DOHH2 (cell line): ENCODE measurements at regions not wholly inside any gene's neighbourhood (a gene's known extent, or its start where the extent isn't known, plus 50 kb on each side); places are given as distances from the start of the nearest gene placed in this dataset.

Source experiments
- H3F3A ChIP-seq: fragments of 200-600 bp; sonication (generic), shearing (Covaris generic); 2 replicates; pipeline ENCODE4 v1.6.0; 2016; ENCODE audit warnings: antibody characterized with exemption, mild to moderate bottlenecking; ENCODE audit not compliant: control insufficient read depth, insufficient read depth
- H3K27ac ChIP-seq: fragments of 200-600 bp; sonication (generic); 2 replicates; pipeline ENCODE4 v1.5.1; 2014; ENCODE audit warnings: low read depth, mild to moderate bottlenecking, low read length, moderate library complexity
- H3K27me3 ChIP-seq: fragments of 200-600 bp; sonication (generic); 2 replicates; pipeline ENCODE4 v1.6.1; 2014; ENCODE audit warnings: mild to moderate bottlenecking, low read length, mixed read lengths; ENCODE audit not compliant: control insufficient read depth
- H3K36me3 ChIP-seq: fragments of 200-600 bp; sonication (generic); 2 replicates; pipeline ENCODE4 v1.6.1; 2014; ENCODE audit warnings: mild to moderate bottlenecking, low read length, moderate library complexity, mixed read lengths; ENCODE audit not compliant: control insufficient read depth
- H3K4me1 ChIP-seq: fragments of 200-600 bp; sonication (generic); 2 replicates; pipeline ENCODE4 v1.6.1; 2014; ENCODE audit warnings: mild to moderate bottlenecking, low read length, mixed read lengths; ENCODE audit not compliant: control insufficient read depth
- H3K4me2 ChIP-seq: fragments of 200-600 bp; sonication (generic); 2 replicates; pipeline ENCODE4 v1.6.0; 2014; ENCODE audit warnings: mild to moderate bottlenecking, low read length, moderate library complexity
- H3K4me3 ChIP-seq: fragments of 200-600 bp; sonication (generic); 2 replicates; pipeline ENCODE4 v1.5.1; 2014; ENCODE audit warnings: mild to moderate bottlenecking, low read length, mixed read lengths
- H3K79me2 ChIP-seq: fragments of 200-600 bp; sonication (generic); 2 replicates; pipeline ENCODE4 v1.6.1; 2014; ENCODE audit warnings: mild to moderate bottlenecking, low read length, mixed read lengths; ENCODE audit not compliant: control insufficient read depth
- H3K9me2 ChIP-seq: fragments of 200-600 bp; sonication (generic); replicated peaks from 2 replicates; pipeline ENCODE4 v1.6.1; 2014; ENCODE audit warnings: mild to moderate bottlenecking, low read length, mixed read lengths; ENCODE audit not compliant: control insufficient read depth
- H3K9me3 ChIP-seq: fragments of 200-600 bp; sonication (generic); 2 replicates; pipeline ENCODE4 v1.6.1; 2014; ENCODE audit warnings: antibody characterized with exemption, low read length, mixed read lengths; ENCODE audit not compliant: control insufficient read depth, insufficient read depth
- H4K20me1 ChIP-seq: fragments of 200-600 bp; sonication (generic); 2 replicates; pipeline ENCODE4 v1.6.0; 2014; ENCODE audit warnings: low read depth, mild to moderate bottlenecking, antibody characterized with exemption, low read length, moderate library complexity; ENCODE audit not compliant: control insufficient read depth, insufficient read depth
- EZH2phosphoT487 ChIP-seq: fragments of 200-600 bp; sonication (generic); IDR thresholded peaks from 2 replicates; pipeline ENCODE4 v1.6.1; 2017; ENCODE audit warnings: borderline replicate concordance, mild to moderate bottlenecking, antibody characterized with exemption, low read length, moderate library complexity, mixed read lengths
- TF ChIP-seq, protein P1 (sequence below): fragments of 200-600 bp; sonication (generic); IDR thresholded peaks from one replicate; pipeline ENCODE4 v1.5.1; 2014; ENCODE audit warnings: antibody characterized with exemption, mild to moderate bottlenecking, low read depth, low read length; ENCODE audit not compliant: poor library complexity, severe bottlenecking

DNA sequence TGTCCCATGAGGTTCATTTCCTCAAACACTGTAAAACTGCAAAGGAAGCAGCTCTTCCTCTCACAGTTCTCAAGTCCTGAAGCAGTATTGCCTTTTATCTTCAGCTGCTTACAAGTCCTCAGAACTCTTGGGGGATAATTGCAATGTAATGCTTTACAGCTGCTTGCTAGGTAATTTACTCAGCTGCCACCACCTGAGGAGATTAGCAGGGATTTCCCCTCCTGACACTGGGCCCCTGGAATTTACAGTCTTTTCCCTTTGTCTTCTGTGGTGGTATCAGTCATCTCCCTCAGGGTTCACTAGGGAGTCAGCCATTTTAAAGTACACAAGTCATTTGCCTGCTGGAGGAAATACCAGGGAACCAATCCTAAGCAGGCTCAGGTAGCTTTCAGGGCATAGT lies 754.3 kb upstream of the GRAMD2B start:
- H3K27ac ChIP-seq: no peak overlapping the region
- TF ChIP-seq, protein P1, sequence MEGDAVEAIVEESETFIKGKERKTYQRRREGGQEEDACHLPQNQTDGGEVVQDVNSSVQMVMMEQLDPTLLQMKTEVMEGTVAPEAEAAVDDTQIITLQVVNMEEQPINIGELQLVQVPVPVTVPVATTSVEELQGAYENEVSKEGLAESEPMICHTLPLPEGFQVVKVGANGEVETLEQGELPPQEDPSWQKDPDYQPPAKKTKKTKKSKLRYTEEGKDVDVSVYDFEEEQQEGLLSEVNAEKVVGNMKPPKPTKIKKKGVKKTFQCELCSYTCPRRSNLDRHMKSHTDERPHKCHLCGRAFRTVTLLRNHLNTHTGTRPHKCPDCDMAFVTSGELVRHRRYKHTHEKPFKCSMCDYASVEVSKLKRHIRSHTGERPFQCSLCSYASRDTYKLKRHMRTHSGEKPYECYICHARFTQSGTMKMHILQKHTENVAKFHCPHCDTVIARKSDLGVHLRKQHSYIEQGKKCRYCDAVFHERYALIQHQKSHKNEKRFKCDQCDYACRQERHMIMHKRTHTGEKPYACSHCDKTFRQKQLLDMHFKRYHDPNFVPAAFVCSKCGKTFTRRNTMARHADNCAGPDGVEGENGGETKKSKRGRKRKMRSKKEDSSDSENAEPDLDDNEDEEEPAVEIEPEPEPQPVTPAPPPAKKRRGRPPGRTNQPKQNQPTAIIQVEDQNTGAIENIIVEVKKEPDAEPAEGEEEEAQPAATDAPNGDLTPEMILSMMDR: no peak
- TF ChIP-seq EZH2phosphoT487: no peak

DNA sequence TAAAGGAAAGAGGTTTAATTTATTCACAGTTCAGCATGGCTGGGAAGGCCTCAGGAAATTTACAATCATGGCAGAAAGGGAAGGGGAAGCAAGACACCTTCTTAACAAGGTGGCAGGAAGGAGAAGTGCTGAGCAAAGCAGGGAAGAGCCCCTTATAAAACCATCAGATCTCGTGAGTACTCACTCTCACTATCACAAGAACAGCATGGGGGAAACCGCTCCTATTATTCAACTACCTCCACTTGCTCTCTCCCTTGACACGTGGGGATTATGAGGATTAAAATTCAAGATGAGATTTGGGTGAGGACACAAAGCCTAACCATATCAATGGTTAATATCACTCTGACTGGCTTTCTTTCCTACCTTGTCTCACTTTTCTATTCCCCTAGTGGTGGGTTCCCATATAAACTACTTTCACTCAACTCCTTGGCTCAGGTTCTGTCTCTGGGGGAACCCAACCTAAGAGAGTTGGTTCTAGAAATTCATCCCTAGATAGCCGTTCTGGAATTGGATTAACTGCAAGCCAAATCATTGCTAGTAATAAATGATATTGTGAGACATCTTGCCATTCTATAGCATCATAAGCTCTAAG lies 749.8 kb upstream of the GRAMD2B start:
- H3K9me3 ChIP-seq: no peaks in the 10 kb centered on the region; the same call in 1 of the 2 replicates
- no peaks in the 10 kb centered on the region for H3K27me3 ChIP-seq
- no peak overlapping the region for H3K4me3 ChIP-seq
- H3K4me1 ChIP-seq: no peaks in the 10 kb centered on the region
- no peak overlapping the region for H3K27ac ChIP-seq
- H3K4me2 ChIP-seq: no peak overlapping the region
- H3K79me2 ChIP-seq: no peaks in the 10 kb centered on the region
- no peaks in the 10 kb centered on the region for H3K9me2 ChIP-seq
- H3F3A ChIP-seq: no peaks in the 10 kb centered on the region
- H3K36me3 ChIP-seq: no peaks in the 10 kb centered on the region
- TF ChIP-seq EZH2phosphoT487: no peak
- TF ChIP-seq, protein P1: no peak
- no peaks in the 10 kb centered on the region for H4K20me1 ChIP-seq

More for the DNA sequence above, 754.3 kb upstream of the GRAMD2B start:
- Histone ChIP-seq H3K36me3 (no peaks in the 10 kb centered on the region), H3K4me1 (no peaks in the 10 kb centered on the region), H3K27me3 (no peaks in the 10 kb centered on the region), H3K79me2 (no peaks in the 10 kb centered on the region), H3K4me3 (no peak overlapping the region), H4K20me1 (no peaks in the 10 kb centered on the region), H3F3A (no peaks in the 10 kb centered on the region), H3K9me3 (no peaks in the 10 kb centered on the region), H3K9me2 (no peaks in the 10 kb centered on the region), H3K4me2 (no peak overlapping the region)

DNA sequence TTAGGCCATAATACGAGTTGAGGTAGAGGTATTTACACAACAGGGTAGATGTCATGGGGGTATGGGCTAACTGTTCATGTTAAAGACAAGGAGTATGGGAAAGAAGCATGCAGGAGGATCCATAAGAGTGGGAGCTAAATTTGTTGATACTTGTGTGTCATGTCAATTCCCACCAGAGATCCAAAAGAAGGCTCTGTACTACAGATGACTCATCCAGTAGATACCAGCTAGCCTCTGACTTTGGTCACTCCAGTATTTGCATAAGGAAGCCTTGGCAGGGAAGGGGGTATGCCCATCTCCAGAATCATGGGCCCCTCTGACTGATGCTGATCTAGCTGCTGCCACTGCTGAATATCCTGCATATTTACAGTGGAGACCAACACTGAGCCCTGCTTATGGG lies 743.7 kb upstream of the GRAMD2B start:
- Histone ChIP-seq H3K79me2 (no peaks in the 10 kb centered on the region), H3K36me3 (no peaks in the 10 kb centered on the region), H3K4me3 (no peak overlapping the region), H3K27me3 (no peaks in the 10 kb centered on the region), H3K4me2 (no peak overlapping the region), H3K4me1 (no peaks in the 10 kb centered on the region), H3K9me3 (no peaks in the 10 kb centered on the region; the same call in 1 of the 2 replicates), H3K9me2 (no peaks in the 10 kb centered on the region), H3K27ac (no peak overlapping the region), H3F3A (no peaks in the 10 kb centered on the region), H4K20me1 (no peaks in the 10 kb centered on the region)
- TF ChIP-seq, protein P1: no peak
- no peak for TF ChIP-seq EZH2phosphoT487

DNA sequence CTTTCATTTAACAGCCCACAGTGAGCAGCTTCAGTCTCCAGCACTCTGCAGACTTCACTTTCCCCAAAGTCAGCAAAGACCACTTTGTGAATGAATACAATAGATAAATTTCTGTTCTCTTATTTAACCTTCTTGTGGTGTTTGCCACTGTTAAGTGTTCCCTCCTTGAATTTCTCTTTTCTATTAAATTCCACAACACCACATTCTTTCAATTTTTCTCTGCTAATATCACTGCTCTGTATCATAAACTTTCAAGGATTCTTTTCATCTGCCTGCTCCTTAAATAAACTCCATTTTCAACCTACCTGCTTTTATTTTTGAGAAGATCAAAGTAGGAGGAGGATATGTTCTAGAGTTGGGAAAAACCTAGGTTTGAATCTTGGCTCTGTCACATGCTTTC lies 739.5 kb upstream of the GRAMD2B start:
- no peak overlapping the region for H3K27ac ChIP-seq
- no peaks in the 10 kb centered on the region for H3K9me2 ChIP-seq
- no peak overlapping the region for H3K4me3 ChIP-seq
- no peaks in the 10 kb centered on the region for H4K20me1 ChIP-seq
- H3K4me1 ChIP-seq: no peaks in the 10 kb centered on the region
- H3K79me2 ChIP-seq: no peaks in the 10 kb centered on the region
- no peaks in the 10 kb centered on the region for H3K36me3 ChIP-seq
- H3K27me3 ChIP-seq: no peaks in the 10 kb centered on the region
- no peak overlapping the region for H3K4me2 ChIP-seq
- TF ChIP-seq, protein P1: no peak
- no peak for TF ChIP-seq EZH2phosphoT487
- H3K9me3 ChIP-seq: no peaks in the 10 kb centered on the region
- no peaks in the 10 kb centered on the region for H3F3A ChIP-seq
